Activated T-cell treated with anti-CD3 and anti-CD28 coated beads, Interleukin-2, amount 50 U/mL, for 1 hour (primary cell): ENCODE measurements at regions not wholly inside any gene's neighbourhood (a gene's known extent, or its start where the extent isn't known, plus 50 kb on each side); places are given as distances from the start of the nearest gene placed in this dataset.
"Not testable (repeated sequence)": the region's sequence is repeated elsewhere in the genome, so short reads cannot be mapped to it uniquely, and the experiment has no call there.

Experiments used
- DNase-seq: peaks from one replicate; pipeline ENCODE4 v3.0.0-alpha.2; 2020

- DNase-seq, result no peak
Measured at GRCh38 chr1:96865731-96866685, 144.4 kb downstream of the PTBP2 start.

GRCh38 chr1:96872757-96873156 lies 151.2 kb downstream of the PTBP2 start:
- no peak for DNase-seq

- DNase-seq, result no peak
Measured at GRCh38 chr1:96878640-96879039, 157.1 kb downstream of the PTBP2 start.

GRCh38 chr1:96880626-96881025 lies 159.0 kb downstream of the PTBP2 start:
- no peak for DNase-seq

GRCh38 chr1:96882096-96882495 lies 160.5 kb downstream of the PTBP2 start:
- DNase-seq, result no peak

- no peak for DNase-seq
Measured at GRCh38 chr1:96886474-96886873, 164.9 kb downstream of the PTBP2 start.

GRCh38 chr1:96887501-96887900 lies 165.9 kb downstream of the PTBP2 start:
- no peak for DNase-seq

- no peak for DNase-seq
Measured at GRCh38 chr1:96901783-96902363, 180.3 kb downstream of the PTBP2 start.

GRCh38 chr1:96912248-96912647 lies 190.7 kb downstream of the PTBP2 start:
- DNase-seq, result no peak

GRCh38 chr1:96915701-96916100 lies 194.1 kb downstream of the PTBP2 start:
- not testable (repeated sequence) for DNase-seq

- no peak for DNase-seq
Measured at GRCh38 chr1:96918406-96918805, 196.8 kb downstream of the PTBP2 start.

- DNase-seq, result no peak
Measured at GRCh38 chr1:96922181-96922580, 200.6 kb downstream of the PTBP2 start.

- no peak for DNase-seq
Measured at GRCh38 chr1:96923753-96924152, 202.2 kb downstream of the PTBP2 start.

GRCh38 chr1:96926176-96926575 lies 204.6 kb downstream of the PTBP2 start:
- no peak for DNase-seq

- DNase-seq, result no peak
Measured at GRCh38 chr1:96927125-96927524, 205.5 kb downstream of the PTBP2 start.

- no peak for DNase-seq
Measured at GRCh38 chr1:96931136-96931535, 209.6 kb downstream of the PTBP2 start.

- DNase-seq, result no peak
Measured at GRCh38 chr1:96934282-96934681, 212.7 kb downstream of the PTBP2 start.

- no peak for DNase-seq
Measured at GRCh38 chr1:96944432-96945092, 223.0 kb downstream of the PTBP2 start.

- DNase-seq, result no peak
Measured at GRCh38 chr1:96945509-96946084, 224.0 kb downstream of the PTBP2 start.

GRCh38 chr1:96955307-96956012 lies 233.9 kb downstream of the PTBP2 start:
- DNase-seq, result no peak

- DNase-seq, result no peak
Measured at GRCh38 chr1:96962216-96962615, 240.6 kb downstream of the PTBP2 start.

- DNase-seq, result no peak
Measured at GRCh38 chr1:96962751-96963211, 241.2 kb downstream of the PTBP2 start.

- no peak for DNase-seq
Measured at GRCh38 chr1:96964761-96965160, 243.2 kb downstream of the PTBP2 start.
